Body of pancreas (tissue), 4 donors: ENCODE measurements at regions not wholly inside any gene's neighbourhood (a gene's known extent, or its start where the extent isn't known, plus 50 kb on each side); places are given as distances from the start of the nearest gene placed in this dataset.

Experiments used
- ATAC-seq: fragments of 150-250 bp; one replicate; pipeline ENCODE4 v1.9.1; 2016
- DNase-seq, 4 donors: peaks; one replicate each; pipeline ENCODE4 v3.0.0-alpha.2; 2019
- H3K27ac ChIP-seq, 4 donors: fragments of 200-600 bp; sonication (generic); 1 replicate in 3 of 4; 2 replicates in 1 of 4; pipeline versions ENCODE4 v1.5.1 to v1.6.1; 2016 to 2019; ENCODE audit warnings: mild to moderate bottlenecking in 1 of 4, mixed read lengths in 1 of 4, moderate library complexity in 1 of 4
- H3K27me3 ChIP-seq, 2 donors: fragments of 200-600 bp; sonication (generic); one replicate each; pipeline ENCODE4 v1.6.0; 2016; ENCODE audit warnings: mild to moderate bottlenecking in 1 of 2
- H3K36me3 ChIP-seq, 2 donors: fragments of 200-600 bp; sonication (generic); replicated peaks in 1 of 2; 2 replicates each; pipeline ENCODE4 v1.5.1; 2016; ENCODE audit warnings: low read depth in 2 of 2; ENCODE audit not compliant: insufficient read depth in 1 of 2
- H3K4me1 ChIP-seq: fragments of 200-600 bp; sonication (generic); one replicate; pipeline ENCODE4 v1.6.0; 2016
- H3K4me3 ChIP-seq, 2 donors: fragments of 200-600 bp; sonication (generic); 1 replicate in 1 of 2; 2 replicates in 1 of 2; pipeline ENCODE4 v1.5.1; 2016 to 2019
- H3K9me3 ChIP-seq, 3 donors: fragments of 200-600 bp; sonication (generic); 1 replicate in 2 of 3; 2 replicates in 1 of 3; pipeline ENCODE4 v1.5.1; 2016
- CTCF ChIP-seq, 7 experiments: fragments of 450-650 bp in 4 of 7; fragments of 200-600 bp in 3 of 7; sonication (generic) in 3 of 7; IDR thresholded peaks; one replicate each; pipeline ENCODE4 v1.5.1; 2016 to 2019; ENCODE audit warnings: antibody characterized with exemption in 7 of 7
- POLR2A ChIP-seq, 3 donors: fragments of 450-650 bp; IDR thresholded peaks; one replicate each; pipeline ENCODE4 v1.6.1; 2016; ENCODE audit warnings: antibody characterized with exemption in 3 of 3, mild to moderate bottlenecking in 2 of 3
- WGBS, 2 donors: methylation state at CpG; one replicate each; pipeline ENCODE4 v1.1.5; 2017; 5-methylcytosine and 5-hydroxymethylcytosine counted together
- intact Hi-C: fragments of 100-400 bp; cut with DNase I; formaldehyde crosslinking; loops from one replicate; pipeline ENCODE4 v1.15.1; 2023

GRCh38 chr13:38283346-38283745 lies 66.3 kb upstream of the UFM1 start:
- Histone ChIP-seq H3K4me1 (no peaks in the 10 kb centered on the region), H3K27me3 (no peaks in the 10 kb centered on the region), H3K36me3 (no peaks in the 10 kb centered on the region), H3K27ac (no peak overlapping the region), H3K4me3 (no peak overlapping the region), H3K9me3 (peaks cover 0 to 10% (median 0%) of the 10 kb centered on the region in 3 donors)
- no peak for DNase-seq
- WGBS, 2 donors, result 78 to 84% methylated on average over 1 of the region's 1 CpG
- ATAC-seq, result no peak
- intact Hi-C loops, result no loop called here
- no peak for TF ChIP-seq CTCF (IDR thresholded peaks at IDR 0.05)
- TF ChIP-seq POLR2A (IDR thresholded peaks at IDR 0.05), result no peak

GRCh38 chr13:38265132-38265497 lies 84.5 kb upstream of the UFM1 start:
- no peaks in the 10 kb centered on the region for H3K27me3 ChIP-seq
- H3K27ac ChIP-seq, result no peak overlapping the region
- intact Hi-C loops, result no loop called here
- TF ChIP-seq CTCF (IDR thresholded peaks at IDR 0.05), result no peak
- no peak for TF ChIP-seq POLR2A (IDR thresholded peaks at IDR 0.05)
- H3K4me1 ChIP-seq, result no peaks in the 10 kb centered on the region
- ATAC-seq (no peak), DNase-seq (no peak)
- H3K4me3 ChIP-seq, result no peak overlapping the region
- H3K9me3 ChIP-seq, result no peaks in the 10 kb centered on the region
- WGBS, 2 donors, result 88% methylated on average over 2 of the region's 2 CpGs; no CpG with 5 or more reads in 1 of the 2 donors
- no peaks in the 10 kb centered on the region for H3K36me3 ChIP-seq

GRCh38 chr13:38264363-38265131 lies 85.1 kb upstream of the UFM1 start:
- Histone ChIP-seq H3K9me3 (no peaks in the 10 kb centered on the region), H3K27me3 (no peaks in the 10 kb centered on the region), H3K4me3 (no peak overlapping the region), H3K27ac (no peak overlapping the region), H3K36me3 (no peaks in the 10 kb centered on the region), H3K4me1 (no peaks in the 10 kb centered on the region)
- no peak for ATAC-seq
- DNase-seq, result no peak
- TF ChIP-seq POLR2A (IDR thresholded peaks at IDR 0.05) (no peak), CTCF (IDR thresholded peaks at IDR 0.05) (no peak)
- 69 to 82% methylated on average over 5 to 9 of the region's 9 CpGs for WGBS, 2 donors
- intact Hi-C loops, result no loop called here

GRCh38 chr13:38262211-38262610 lies 87.4 kb upstream of the UFM1 start:
- Histone ChIP-seq H3K4me1 (no peaks in the 10 kb centered on the region), H3K27ac (no peak overlapping the region), H3K36me3 (no peaks in the 10 kb centered on the region), H3K27me3 (no peaks in the 10 kb centered on the region), H3K4me3 (no peak overlapping the region), H3K9me3 (no peaks in the 10 kb centered on the region)
- DNase-seq, result no peak
- TF ChIP-seq POLR2A (IDR thresholded peaks at IDR 0.05), result no peak
- TF ChIP-seq CTCF (IDR thresholded peaks at IDR 0.05), result no peak
- intact Hi-C loops, result no loop called here
- no peak for ATAC-seq

GRCh38 chr13:38255600-38255999 lies 94.1 kb upstream of the UFM1 start:
- H3K4me3 ChIP-seq, result no peak overlapping the region
- no peak overlapping the region for H3K27ac ChIP-seq
- DNase-seq, result no peak
- intact Hi-C loops, result no loop called here
- H3K27me3 ChIP-seq, result no peaks in the 10 kb centered on the region
- no peaks in the 10 kb centered on the region for H3K36me3 ChIP-seq
- no peak for ATAC-seq
- no peak for TF ChIP-seq POLR2A (IDR thresholded peaks at IDR 0.05)
- no peak for TF ChIP-seq CTCF (IDR thresholded peaks at IDR 0.05)
- H3K9me3 ChIP-seq, result no peaks in the 10 kb centered on the region
- no peaks in the 10 kb centered on the region for H3K4me1 ChIP-seq
